ENCODE measurements at regions not wholly inside any gene's neighbourhood (a gene's known extent, or its start where the extent isn't known, plus 50 kb on each side); places are given as distances from the start of the nearest gene placed in this dataset.

- no peak for DNase-seq (ENCODE audit: low read depth in 4 of 4, low spot score in 1 of 4)
These were observed 128.4 kb upstream of the JAG1 start for GRCh38 chr20:10802236-10802635.

- no peak for DNase-seq (ENCODE audit: low read depth in 4 of 4, low spot score in 1 of 4)
These were observed 132.0 kb upstream of the JAG1 start for GRCh38 chr20:10805764-10806163.

- DNase-seq (ENCODE audit: low read depth in 4 of 4, low spot score in 1 of 4) = no peak
These were observed 132.7 kb upstream of the JAG1 start for GRCh38 chr20:10806539-10806938.

- DNase-seq (ENCODE audit: low read depth in 4 of 4, low spot score in 1 of 4) = no peak
These were observed 133.2 kb upstream of the JAG1 start for GRCh38 chr20:10807013-10807412.

GRCh38 chr20:10812759-10813327 lies 139.0 kb upstream of the JAG1 start:
- no peak for DNase-seq (ENCODE audit: low read depth in 4 of 4, low spot score in 1 of 4)

GRCh38 chr20:10823585-10823984 lies 149.8 kb upstream of the JAG1 start:
- no peak for DNase-seq (ENCODE audit: low read depth in 4 of 4, low spot score in 1 of 4)

GRCh38 chr20:10824750-10825500 lies 151.1 kb upstream of the JAG1 start:
- no peak for DNase-seq (ENCODE audit: low read depth in 4 of 4, low spot score in 1 of 4)

- DNase-seq (ENCODE audit: low read depth in 4 of 4, low spot score in 1 of 4) = no peak
These were observed 152.3 kb upstream of the JAG1 start for GRCh38 chr20:10826111-10826510.

GRCh38 chr20:10828180-10828579 lies 154.4 kb upstream of the JAG1 start:
- no peak for DNase-seq (ENCODE audit: low read depth in 4 of 4, low spot score in 1 of 4)

- DNase-seq (ENCODE audit: low read depth in 4 of 4, low spot score in 1 of 4) = no peak
These were observed 158.3 kb upstream of the JAG1 start for GRCh38 chr20:10832141-10832540.

- DNase-seq (ENCODE audit: low read depth in 4 of 4, low spot score in 1 of 4) = no peak
These were observed 164.1 kb upstream of the JAG1 start for GRCh38 chr20:10837901-10838300.

- DNase-seq (ENCODE audit: low read depth in 4 of 4, low spot score in 1 of 4) = no peak
These were observed 168.3 kb upstream of the JAG1 start for GRCh38 chr20:10842116-10842515.

- DNase-seq (ENCODE audit: low read depth in 4 of 4, low spot score in 1 of 4) = no peak
These were observed 169.4 kb upstream of the JAG1 start for GRCh38 chr20:10843146-10843711.

GRCh38 chr20:10846766-10847165 lies 173.0 kb upstream of the JAG1 start:
- no peak for DNase-seq (ENCODE audit: low read depth in 4 of 4, low spot score in 1 of 4)

GRCh38 chr20:10848810-10849370 lies 175.1 kb upstream of the JAG1 start:
- DNase-seq (ENCODE audit: low read depth in 4 of 4, low spot score in 1 of 4) = no peak

- no peak for DNase-seq (ENCODE audit: low read depth in 4 of 4, low spot score in 1 of 4)
These were observed 179.4 kb upstream of the JAG1 start for GRCh38 chr20:10853176-10853575.

GRCh38 chr20:10853731-10854130 lies 179.9 kb upstream of the JAG1 start:
- no peak for DNase-seq (ENCODE audit: low read depth in 4 of 4, low spot score in 1 of 4)

GRCh38 chr20:10854976-10855375 lies 181.2 kb upstream of the JAG1 start:
- DNase-seq (ENCODE audit: low read depth in 4 of 4, low spot score in 1 of 4) = no peak

GRCh38 chr20:10855778-10856177 lies 182.0 kb upstream of the JAG1 start:
- DNase-seq (ENCODE audit: low read depth in 4 of 4, low spot score in 1 of 4) = no peak

GRCh38 chr20:10856237-10857015 lies 182.6 kb upstream of the JAG1 start:
- no peak for DNase-seq (ENCODE audit: low read depth in 4 of 4, low spot score in 1 of 4)

GRCh38 chr20:10857352-10858070 lies 183.7 kb upstream of the JAG1 start:
- DNase-seq (ENCODE audit: low read depth in 4 of 4, low spot score in 1 of 4) = no peak

Data from stimulated activated CD4-positive, alpha-beta T cell treated with anti-CD3 and anti-CD28 coated beads, Interleukin-1b, Interleukin-23, amount 100 ng/mL, for 24 hours (primary cell).